GM12874 (cell line): ENCODE measurements at regions not wholly inside any gene's neighbourhood (a gene's known extent, or its start where the extent isn't known, plus 50 kb on each side); places are given as distances from the start of the nearest gene placed in this dataset.

ENCODE experiments used
- CTCF ChIP-seq: IDR thresholded peaks from 2 replicates; pipeline ENCODE4 v1.5.1; 2011; ENCODE audit warnings: low read depth, mild to moderate bottlenecking, control low read depth, low read length, moderate library complexity; ENCODE audit not compliant: insufficient read depth

- no peak for TF ChIP-seq CTCF
These were observed 203.9 kb upstream of the GLI3 start for GRCh38 chr7:42440951-42441350.

- no peak for TF ChIP-seq CTCF
These were observed 195.6 kb upstream of the GLI3 start for GRCh38 chr7:42432644-42433043.

- TF ChIP-seq CTCF = no peak
These were observed 194.9 kb upstream of the GLI3 start for GRCh38 chr7:42431873-42432272.

GRCh38 chr7:42429339-42429738, 192.3 kb upstream of the GLI3 start:
- no peak for TF ChIP-seq CTCF

GRCh38 chr7:42426163-42426562, 189.2 kb upstream of the GLI3 start:
- TF ChIP-seq CTCF = no peak

- TF ChIP-seq CTCF = no peak
These were observed 178.0 kb upstream of the GLI3 start for GRCh38 chr7:42414941-42415505.

GRCh38 chr7:42414028-42414427, 177.0 kb upstream of the GLI3 start:
- no peak for TF ChIP-seq CTCF

GRCh38 chr7:42409296-42409695, 172.3 kb upstream of the GLI3 start:
- TF ChIP-seq CTCF = no peak
